ENCODE measurements at regions not wholly inside any gene's neighbourhood (a gene's known extent, or its start where the extent isn't known, plus 50 kb on each side); places are given as distances from the start of the nearest gene placed in this dataset.

DNA sequence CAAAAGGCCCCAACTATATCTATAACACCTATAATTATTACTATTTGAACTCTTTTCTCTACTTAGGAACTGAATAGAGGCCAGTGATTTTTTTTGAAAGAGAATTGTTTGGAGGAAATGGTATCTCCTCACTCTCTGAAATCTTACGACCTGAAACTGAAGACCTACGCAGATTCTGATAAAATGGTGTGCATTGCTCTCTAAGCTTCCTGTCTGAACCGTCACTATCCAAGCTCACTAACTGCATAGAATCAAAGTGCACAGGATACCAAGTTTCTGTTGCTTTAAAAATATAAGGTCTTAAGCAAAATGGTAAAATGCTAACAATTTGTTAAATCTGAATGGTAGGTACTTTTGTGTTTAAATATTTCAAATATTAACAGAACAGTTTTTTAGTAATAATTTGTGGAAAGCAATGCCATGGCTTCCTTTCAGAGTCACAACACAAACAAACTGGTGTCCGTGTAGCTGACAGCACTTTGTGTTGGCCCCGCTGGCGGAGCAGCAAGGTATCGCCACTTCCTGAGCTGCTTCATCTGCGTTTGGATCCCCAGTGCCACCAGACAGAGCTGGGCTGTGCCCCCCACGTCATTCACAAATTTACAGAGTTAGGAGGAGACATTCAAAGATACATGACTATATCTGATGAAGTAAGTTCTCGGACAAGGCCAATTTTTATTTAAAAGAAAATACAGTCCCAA lies 313.9 kb downstream of the FBXW7 start (continued):
- TF ChIP-seq, protein P1, sequence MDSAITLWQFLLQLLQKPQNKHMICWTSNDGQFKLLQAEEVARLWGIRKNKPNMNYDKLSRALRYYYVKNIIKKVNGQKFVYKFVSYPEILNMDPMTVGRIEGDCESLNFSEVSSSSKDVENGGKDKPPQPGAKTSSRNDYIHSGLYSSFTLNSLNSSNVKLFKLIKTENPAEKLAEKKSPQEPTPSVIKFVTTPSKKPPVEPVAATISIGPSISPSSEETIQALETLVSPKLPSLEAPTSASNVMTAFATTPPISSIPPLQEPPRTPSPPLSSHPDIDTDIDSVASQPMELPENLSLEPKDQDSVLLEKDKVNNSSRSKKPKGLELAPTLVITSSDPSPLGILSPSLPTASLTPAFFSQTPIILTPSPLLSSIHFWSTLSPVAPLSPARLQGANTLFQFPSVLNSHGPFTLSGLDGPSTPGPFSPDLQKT (IDR thresholded peaks at IDR 0.05; ENCODE audit: borderline replicate concordance, low read depth, low read length): no peak
- no peak for TF ChIP-seq ZNF449 (tag by site-specific recombination; IDR thresholded peaks at IDR 0.05)
- TF ChIP-seq, protein P2, sequence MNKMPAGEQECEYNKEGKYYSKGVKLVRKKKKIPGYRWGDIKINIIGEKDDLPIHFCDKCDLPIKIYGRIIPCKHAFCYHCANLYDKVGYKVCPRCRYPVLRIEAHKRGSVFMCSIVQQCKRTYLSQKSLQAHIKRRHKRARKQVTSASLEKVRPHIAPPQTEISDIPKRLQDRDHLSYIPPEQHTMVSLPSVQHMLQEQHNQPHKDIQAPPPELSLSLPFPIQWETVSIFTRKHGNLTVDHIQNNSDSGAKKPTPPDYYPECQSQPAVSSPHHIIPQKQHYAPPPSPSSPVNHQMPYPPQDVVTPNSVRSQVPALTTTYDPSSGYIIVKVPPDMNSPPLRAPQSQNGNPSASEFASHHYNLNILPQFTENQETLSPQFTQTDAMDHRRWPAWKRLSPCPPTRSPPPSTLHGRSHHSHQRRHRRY (tag by site-specific recombination; IDR thresholded peaks at IDR 0.05): no peak
- no peak for TF ChIP-seq IKZF3 (tag by site-specific recombination; IDR thresholded peaks at IDR 0.05)
- no peak for TF ChIP-seq ZNF221 (tag by site-specific recombination; IDR thresholded peaks at IDR 0.05; ENCODE audit: borderline replicate concordance)
- no peak for TF ChIP-seq OSR2 (tag by site-specific recombination; IDR thresholded peaks at IDR 0.05)
- no peak for TF ChIP-seq ZNF626 (tag by site-specific recombination; IDR thresholded peaks at IDR 0.05)

- POLR2A ChIA-PET: no interaction called here
These were observed 315.7 kb downstream of the FBXW7 start for GRCh38 chr4:152220201-152220666.

DNA sequence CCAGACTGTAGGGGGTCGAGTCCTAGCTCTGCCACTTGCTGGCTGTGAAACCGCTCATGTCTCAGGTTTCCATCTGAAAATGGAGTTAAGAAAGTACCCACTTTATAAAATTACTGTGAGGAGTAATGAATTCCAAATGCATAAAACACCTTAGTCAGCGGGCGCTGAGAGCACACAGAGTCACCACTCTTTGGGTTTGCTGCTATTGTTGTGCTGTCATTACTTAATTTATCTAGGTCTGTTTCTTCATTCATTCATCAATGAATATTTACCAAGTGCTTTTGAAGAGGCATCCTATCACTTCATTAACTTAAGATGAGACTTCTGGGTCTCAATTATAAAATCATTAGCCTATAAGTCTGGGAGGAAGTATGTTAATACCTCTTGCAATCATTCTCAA lies 317.3 kb downstream of the FBXW7 start:
- no peaks in the 10 kb centered on the region for H3K4me1 ChIP-seq (ENCODE audit: control insufficient read depth, insufficient read depth, low read length)
- H3K9me3 ChIP-seq (ENCODE audit: control insufficient read depth, insufficient read depth, low read depth, low read length): no peaks in the 10 kb centered on the region
- no peak overlapping the region for H3K27ac ChIP-seq (ENCODE audit: extremely low read depth, low read depth, low read length)
- H3K4me3 ChIP-seq (ENCODE audit: low read depth, low read length): no peak overlapping the region
- ChIA-PET POLR2A (no interaction called here), CTCF (no interaction called here)
- no peaks in the 10 kb centered on the region for H3K36me3 ChIP-seq (ENCODE audit: control insufficient read depth in 2 of 2, insufficient read depth in 1 of 2, low read length in 2 of 2)
- no peak for TF ChIP-seq ZNF843 (tag by site-specific recombination; IDR thresholded peaks at IDR 0.05)
- TF ChIP-seq ZNF513 (tag by site-specific recombination; IDR thresholded peaks at IDR 0.05): no peak
- no peak for TF ChIP-seq ZNF521 (tag by site-specific recombination; IDR thresholded peaks at IDR 0.05)
- TF ChIP-seq ZNF221 (tag by site-specific recombination; IDR thresholded peaks at IDR 0.05; ENCODE audit: borderline replicate concordance): no peak
- TF ChIP-seq, protein P3, sequence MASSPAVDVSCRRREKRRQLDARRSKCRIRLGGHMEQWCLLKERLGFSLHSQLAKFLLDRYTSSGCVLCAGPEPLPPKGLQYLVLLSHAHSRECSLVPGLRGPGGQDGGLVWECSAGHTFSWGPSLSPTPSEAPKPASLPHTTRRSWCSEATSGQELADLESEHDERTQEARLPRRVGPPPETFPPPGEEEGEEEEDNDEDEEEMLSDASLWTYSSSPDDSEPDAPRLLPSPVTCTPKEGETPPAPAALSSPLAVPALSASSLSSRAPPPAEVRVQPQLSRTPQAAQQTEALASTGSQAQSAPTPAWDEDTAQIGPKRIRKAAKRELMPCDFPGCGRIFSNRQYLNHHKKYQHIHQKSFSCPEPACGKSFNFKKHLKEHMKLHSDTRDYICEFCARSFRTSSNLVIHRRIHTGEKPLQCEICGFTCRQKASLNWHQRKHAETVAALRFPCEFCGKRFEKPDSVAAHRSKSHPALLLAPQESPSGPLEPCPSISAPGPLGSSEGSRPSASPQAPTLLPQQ (tag by site-specific recombination; IDR thresholded peaks at IDR 0.05): no peak
- TF ChIP-seq ZEB2 (tag by site-specific recombination; IDR thresholded peaks at IDR 0.05): no peak
- no peak for TF ChIP-seq KLF16 (tag by site-specific recombination; IDR thresholded peaks at IDR 0.05)
- no peak for TF ChIP-seq OSR2 (tag by site-specific recombination; IDR thresholded peaks at IDR 0.05)
- no peak for TF ChIP-seq SALL2 (tag by site-specific recombination; IDR thresholded peaks at IDR 0.05; ENCODE audit: borderline replicate concordance)

More at GRCh38 chr4:152220201-152220666, 315.7 kb downstream of the FBXW7 start:
- Histone ChIP-seq H3K36me3 (ENCODE audit: control insufficient read depth in 2 of 2, insufficient read depth in 1 of 2, low read length in 2 of 2) (no peaks in the 10 kb centered on the region), H3K27ac (ENCODE audit: extremely low read depth, low read depth, low read length) (no peak overlapping the region), H3K9me3 (ENCODE audit: control insufficient read depth, insufficient read depth, low read depth, low read length) (no peaks in the 10 kb centered on the region), H3K4me1 (ENCODE audit: control insufficient read depth, insufficient read depth, low read length) (no peaks in the 10 kb centered on the region), H3K4me3 (ENCODE audit: low read depth, low read length) (no peak overlapping the region)
- CTCF ChIA-PET: no interaction called here
- TF ChIP-seq ZNF707 (tag by site-specific recombination; IDR thresholded peaks at IDR 0.05): no peak
- TF ChIP-seq, protein P4, sequence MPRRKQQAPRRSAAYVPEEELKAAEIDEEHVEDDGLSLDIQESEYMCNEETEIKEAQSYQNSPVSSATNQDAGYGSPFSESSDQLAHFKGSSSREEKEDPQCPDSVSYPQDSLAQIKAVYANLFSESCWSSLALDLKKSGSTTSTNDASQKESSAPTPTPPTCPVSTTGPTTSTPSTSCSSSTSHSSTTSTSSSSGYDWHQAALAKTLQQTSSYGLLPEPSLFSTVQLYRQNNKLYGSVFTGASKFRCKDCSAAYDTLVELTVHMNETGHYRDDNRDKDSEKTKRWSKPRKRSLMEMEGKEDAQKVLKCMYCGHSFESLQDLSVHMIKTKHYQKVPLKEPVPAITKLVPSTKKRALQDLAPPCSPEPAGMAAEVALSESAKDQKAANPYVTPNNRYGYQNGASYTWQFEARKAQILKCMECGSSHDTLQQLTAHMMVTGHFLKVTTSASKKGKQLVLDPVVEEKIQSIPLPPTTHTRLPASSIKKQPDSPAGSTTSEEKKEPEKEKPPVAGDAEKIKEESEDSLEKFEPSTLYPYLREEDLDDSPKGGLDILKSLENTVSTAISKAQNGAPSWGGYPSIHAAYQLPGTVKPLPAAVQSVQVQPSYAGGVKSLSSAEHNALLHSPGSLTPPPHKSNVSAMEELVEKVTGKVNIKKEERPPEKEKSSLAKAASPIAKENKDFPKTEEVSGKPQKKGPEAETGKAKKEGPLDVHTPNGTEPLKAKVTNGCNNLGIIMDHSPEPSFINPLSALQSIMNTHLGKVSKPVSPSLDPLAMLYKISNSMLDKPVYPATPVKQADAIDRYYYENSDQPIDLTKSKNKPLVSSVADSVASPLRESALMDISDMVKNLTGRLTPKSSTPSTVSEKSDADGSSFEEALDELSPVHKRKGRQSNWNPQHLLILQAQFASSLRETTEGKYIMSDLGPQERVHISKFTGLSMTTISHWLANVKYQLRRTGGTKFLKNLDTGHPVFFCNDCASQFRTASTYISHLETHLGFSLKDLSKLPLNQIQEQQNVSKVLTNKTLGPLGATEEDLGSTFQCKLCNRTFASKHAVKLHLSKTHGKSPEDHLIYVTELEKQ (tag by site-specific recombination; IDR thresholded peaks at IDR 0.05; ENCODE audit: borderline replicate concordance): no peak
- no peak for TF ChIP-seq ZNF677 (tag by site-specific recombination; IDR thresholded peaks at IDR 0.05)
- no peak for TF ChIP-seq KLF1 (tag by site-specific recombination; IDR thresholded peaks at IDR 0.05)
- no peak for TF ChIP-seq ZNF664 (tag by site-specific recombination; IDR thresholded peaks at IDR 0.05)
- no peak for TF ChIP-seq IKZF3 (tag by site-specific recombination; IDR thresholded peaks at IDR 0.05)
- no peak for TF ChIP-seq ZNF473 (tag by site-specific recombination; IDR thresholded peaks at IDR 0.05)
- no peak for TF ChIP-seq GLI4 (tag by site-specific recombination; IDR thresholded peaks at IDR 0.05)
- TF ChIP-seq, protein P5, sequence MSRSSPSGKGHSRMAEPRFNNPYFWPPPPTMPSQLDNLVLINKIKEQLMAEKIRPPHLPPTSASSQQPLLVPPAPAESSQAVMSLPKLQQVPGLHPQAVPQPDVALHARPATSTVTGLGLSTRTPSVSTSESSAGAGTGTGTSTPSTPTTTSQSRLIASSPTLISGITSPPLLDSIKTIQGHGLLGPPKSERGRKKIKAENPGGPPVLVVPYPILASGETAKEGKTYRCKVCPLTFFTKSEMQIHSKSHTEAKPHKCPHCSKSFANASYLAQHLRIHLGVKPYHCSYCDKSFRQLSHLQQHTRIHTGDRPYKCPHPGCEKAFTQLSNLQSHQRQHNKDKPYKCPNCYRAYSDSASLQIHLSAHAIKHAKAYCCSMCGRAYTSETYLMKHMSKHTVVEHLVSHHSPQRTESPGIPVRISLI (tag by site-specific recombination; IDR thresholded peaks at IDR 0.05): no peak
